ENCODE measurements at regions not wholly inside any gene's neighbourhood (a gene's known extent, or its start where the extent isn't known, plus 50 kb on each side); places are given as distances from the start of the nearest gene placed in this dataset.
A peak's percentile ranks its signal among the peaks of the same experiment; 100 is the strongest.

DNA sequence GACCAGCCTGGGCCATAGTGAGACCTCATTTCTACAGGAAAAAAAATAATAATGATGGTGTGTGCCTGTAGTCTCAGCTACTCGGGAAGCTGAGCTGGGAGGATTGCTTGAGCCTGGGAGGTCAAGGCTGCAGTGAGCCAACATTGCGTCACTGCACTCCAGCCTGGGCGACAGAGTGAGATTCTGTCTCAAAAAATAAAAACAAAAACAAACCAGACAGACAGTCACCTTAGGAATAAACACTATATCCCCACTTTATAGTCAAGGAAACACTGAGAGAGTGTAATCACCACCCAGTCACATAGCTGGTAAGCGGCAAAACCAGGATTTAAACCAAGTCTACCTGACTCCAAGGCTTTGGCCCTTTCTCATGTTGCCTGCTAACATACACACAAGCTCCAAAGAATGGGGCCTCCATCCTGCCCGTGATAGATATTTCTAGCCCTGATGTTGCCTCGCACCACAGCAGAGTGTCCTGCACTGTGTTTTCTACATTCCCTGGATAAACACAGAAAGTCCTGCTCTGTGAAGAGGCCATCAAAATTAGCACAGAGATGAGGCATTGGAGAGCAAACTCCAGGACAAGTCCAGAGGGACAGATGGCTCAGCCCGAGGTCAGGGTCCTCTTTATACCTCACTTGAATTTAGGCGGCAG lies 66.1 kb upstream of the SMURF2 start (continued):
- no peak for TF ChIP-seq ZNF597 (CRISPR knock-in tag; IDR thresholded peaks at IDR 0.05)
- TF ChIP-seq, protein P1, sequence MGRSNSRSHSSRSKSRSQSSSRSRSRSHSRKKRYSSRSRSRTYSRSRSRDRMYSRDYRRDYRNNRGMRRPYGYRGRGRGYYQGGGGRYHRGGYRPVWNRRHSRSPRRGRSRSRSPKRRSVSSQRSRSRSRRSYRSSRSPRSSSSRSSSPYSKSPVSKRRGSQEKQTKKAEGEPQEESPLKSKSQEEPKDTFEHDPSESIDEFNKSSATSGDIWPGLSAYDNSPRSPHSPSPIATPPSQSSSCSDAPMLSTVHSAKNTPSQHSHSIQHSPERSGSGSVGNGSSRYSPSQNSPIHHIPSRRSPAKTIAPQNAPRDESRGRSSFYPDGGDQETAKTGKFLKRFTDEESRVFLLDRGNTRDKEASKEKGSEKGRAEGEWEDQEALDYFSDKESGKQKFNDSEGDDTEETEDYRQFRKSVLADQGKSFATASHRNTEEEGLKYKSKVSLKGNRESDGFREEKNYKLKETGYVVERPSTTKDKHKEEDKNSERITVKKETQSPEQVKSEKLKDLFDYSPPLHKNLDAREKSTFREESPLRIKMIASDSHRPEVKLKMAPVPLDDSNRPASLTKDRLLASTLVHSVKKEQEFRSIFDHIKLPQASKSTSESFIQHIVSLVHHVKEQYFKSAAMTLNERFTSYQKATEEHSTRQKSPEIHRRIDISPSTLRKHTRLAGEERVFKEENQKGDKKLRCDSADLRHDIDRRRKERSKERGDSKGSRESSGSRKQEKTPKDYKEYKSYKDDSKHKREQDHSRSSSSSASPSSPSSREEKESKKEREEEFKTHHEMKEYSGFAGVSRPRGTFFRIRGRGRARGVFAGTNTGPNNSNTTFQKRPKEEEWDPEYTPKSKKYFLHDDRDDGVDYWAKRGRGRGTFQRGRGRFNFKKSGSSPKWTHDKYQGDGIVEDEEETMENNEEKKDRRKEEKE (IDR thresholded peaks at IDR 0.05): no peak
- TF ChIP-seq ZNF713 (CRISPR knock-in tag; IDR thresholded peaks at IDR 0.05): no peak
- TF ChIP-seq, protein P2, sequence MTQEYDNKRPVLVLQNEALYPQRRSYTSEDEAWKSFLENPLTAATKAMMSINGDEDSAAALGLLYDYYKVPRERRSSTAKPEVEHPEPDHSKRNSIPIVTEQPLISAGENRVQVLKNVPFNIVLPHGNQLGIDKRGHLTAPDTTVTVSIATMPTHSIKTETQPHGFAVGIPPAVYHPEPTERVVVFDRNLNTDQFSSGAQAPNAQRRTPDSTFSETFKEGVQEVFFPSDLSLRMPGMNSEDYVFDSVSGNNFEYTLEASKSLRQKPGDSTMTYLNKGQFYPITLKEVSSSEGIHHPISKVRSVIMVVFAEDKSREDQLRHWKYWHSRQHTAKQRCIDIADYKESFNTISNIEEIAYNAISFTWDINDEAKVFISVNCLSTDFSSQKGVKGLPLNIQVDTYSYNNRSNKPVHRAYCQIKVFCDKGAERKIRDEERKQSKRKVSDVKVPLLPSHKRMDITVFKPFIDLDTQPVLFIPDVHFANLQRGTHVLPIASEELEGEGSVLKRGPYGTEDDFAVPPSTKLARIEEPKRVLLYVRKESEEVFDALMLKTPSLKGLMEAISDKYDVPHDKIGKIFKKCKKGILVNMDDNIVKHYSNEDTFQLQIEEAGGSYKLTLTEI (CRISPR knock-in tag; conservative IDR thresholded peaks at IDR 0.05): no peak
- TF ChIP-seq TBL1XR1 (IDR thresholded peaks at IDR 0.05; ENCODE audit: borderline replicate concordance, low read length, partially characterized antibody): peak; percentile 4
- TF ChIP-seq, protein P3, sequence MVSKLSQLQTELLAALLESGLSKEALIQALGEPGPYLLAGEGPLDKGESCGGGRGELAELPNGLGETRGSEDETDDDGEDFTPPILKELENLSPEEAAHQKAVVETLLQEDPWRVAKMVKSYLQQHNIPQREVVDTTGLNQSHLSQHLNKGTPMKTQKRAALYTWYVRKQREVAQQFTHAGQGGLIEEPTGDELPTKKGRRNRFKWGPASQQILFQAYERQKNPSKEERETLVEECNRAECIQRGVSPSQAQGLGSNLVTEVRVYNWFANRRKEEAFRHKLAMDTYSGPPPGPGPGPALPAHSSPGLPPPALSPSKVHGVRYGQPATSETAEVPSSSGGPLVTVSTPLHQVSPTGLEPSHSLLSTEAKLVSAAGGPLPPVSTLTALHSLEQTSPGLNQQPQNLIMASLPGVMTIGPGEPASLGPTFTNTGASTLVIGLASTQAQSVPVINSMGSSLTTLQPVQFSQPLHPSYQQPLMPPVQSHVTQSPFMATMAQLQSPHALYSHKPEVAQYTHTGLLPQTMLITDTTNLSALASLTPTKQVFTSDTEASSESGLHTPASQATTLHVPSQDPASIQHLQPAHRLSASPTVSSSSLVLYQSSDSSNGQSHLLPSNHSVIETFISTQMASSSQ (IDR thresholded peaks at IDR 0.05; ENCODE audit: low read depth): no peak
- TF ChIP-seq, protein P3 (CRISPR knock-in tag; IDR thresholded peaks at IDR 0.05; ENCODE audit: borderline replicate concordance): no peak
- TF ChIP-seq RFXANK (CRISPR knock-in tag; IDR thresholded peaks at IDR 0.05): no peak
- TF ChIP-seq ZMYM2 (CRISPR knock-in tag; IDR thresholded peaks at IDR 0.05): no peak
- TF ChIP-seq NR2F1 (CRISPR knock-in tag; IDR thresholded peaks at IDR 0.05): peak; percentile 72 to 85
- TF ChIP-seq LBX2 (CRISPR knock-in tag; IDR thresholded peaks at IDR 0.05; ENCODE audit: borderline replicate concordance): no peak
- no peak for TF ChIP-seq THAP8 (CRISPR knock-in tag; IDR thresholded peaks at IDR 0.05; ENCODE audit: borderline replicate concordance)
- TF ChIP-seq FLYWCH1 (CRISPR knock-in tag; IDR thresholded peaks at IDR 0.05): no peak
- TF ChIP-seq ZNF567 (CRISPR knock-in tag; IDR thresholded peaks at IDR 0.05; ENCODE audit: borderline replicate concordance): no peak
- no peak for TF ChIP-seq DZIP1 (CRISPR knock-in tag; IDR thresholded peaks at IDR 0.05)

Data from HepG2 (cell line).